Hepatocyte (in vitro differentiated cells): ENCODE measurements at regions not wholly inside any gene's neighbourhood (a gene's known extent, or its start where the extent isn't known, plus 50 kb on each side); places are given as distances from the start of the nearest gene placed in this dataset.

Source experiments
- CTCF ChIP-seq: fragments of 200-600 bp; sonication (generic); IDR thresholded peaks from 2 replicates; pipeline ENCODE4 v1.5.1; 2016; ENCODE audit warnings: antibody characterized with exemption, mild to moderate bottlenecking; ENCODE audit not compliant: poor library complexity
- EZH2 ChIP-seq: fragments of 200-600 bp; sonication (generic); IDR thresholded peaks from 2 replicates; pipeline ENCODE4 v1.6.1; 2016; ENCODE audit warnings: antibody characterized with exemption, mild to moderate bottlenecking, borderline replicate concordance
- EZH2phosphoT487 ChIP-seq: fragments of 200-600 bp; sonication (generic); IDR thresholded peaks from one replicate; pipeline ENCODE4 v1.6.1; 2018; ENCODE audit warnings: antibody characterized with exemption, mild to moderate bottlenecking, low read depth, moderate library complexity; ENCODE audit not compliant: unreplicated experiment, severe bottlenecking

- TF ChIP-seq CTCF, result no peak
- no peak for TF ChIP-seq EZH2
- no peak for TF ChIP-seq EZH2phosphoT487
These were observed 79.0 kb upstream of the LYZL1 start for GRCh38 chr10:29209830-29210229.
